DND-41 (cell line): ENCODE measurements at regions not wholly inside any gene's neighbourhood (a gene's known extent, or its start where the extent isn't known, plus 50 kb on each side); places are given as distances from the start of the nearest gene placed in this dataset.
"Not testable (repeated sequence)": the region's sequence is repeated elsewhere in the genome, so short reads cannot be mapped to it uniquely, and the experiment has no call there.

Experiments used
- ATAC-seq: fragments of 200-7000 bp; cut with Tn5 transposase; 3 replicates; pipeline ENCODE4 v1.9.1; 2021; ENCODE audit warnings: low read depth; ENCODE audit not compliant: insufficient read depth
- DNase-seq: peaks from one replicate; pipeline ENCODE4 v3.0.0-alpha.2; 2020
- H2AFZ ChIP-seq: 2 replicates; pipeline ENCODE4 v1.6.0; 2012; ENCODE audit warnings: low read depth, low read length
- H3K27ac ChIP-seq: 2 replicates; pipeline ENCODE4 v1.5.1; 2012; ENCODE audit warnings: low read length, inconsistent platforms
- H3K27me3 ChIP-seq: fragments of 200-600 bp; sonication (generic); 2 replicates; pipeline ENCODE4 v1.6.0; 2012; ENCODE audit warnings: low read length, mild to moderate bottlenecking, inconsistent platforms; ENCODE audit not compliant: insufficient read depth, poor library complexity
- H3K36me3 ChIP-seq: 2 replicates; pipeline ENCODE4 v1.5.1; 2012; ENCODE audit warnings: low read length, inconsistent platforms; ENCODE audit not compliant: insufficient read depth
- H3K4me1 ChIP-seq: 2 replicates; pipeline ENCODE4 v1.5.1; 2012; ENCODE audit warnings: mild to moderate bottlenecking, low read length; ENCODE audit not compliant: insufficient read depth
- H3K4me2 ChIP-seq: 2 replicates; pipeline ENCODE4 v1.6.0; 2012; ENCODE audit warnings: mild to moderate bottlenecking, moderate library complexity, low read length, inconsistent platforms; ENCODE audit not compliant: insufficient read depth
- H3K4me3 ChIP-seq, 2 experiments: fragments of 200-600 bp in 1 of 2; shearing (Covaris generic) in 1 of 2; 2 replicates each; pipeline ENCODE4 v1.5.1; 2012 to 2016; ENCODE audit warnings: inconsistent platforms in 2 of 2, low read length in 2 of 2, mild to moderate bottlenecking in 2 of 2, low read depth in 1 of 2, moderate library complexity in 1 of 2
- H3K79me2 ChIP-seq: 2 replicates; pipeline ENCODE4 v1.6.0; 2012; ENCODE audit warnings: low read length, inconsistent platforms; ENCODE audit not compliant: insufficient read depth
- H3K9ac ChIP-seq: 2 replicates; pipeline ENCODE4 v1.6.0; 2012; ENCODE audit warnings: low read depth, mild to moderate bottlenecking, inconsistent platforms, low read length, moderate library complexity
- H3K9me3 ChIP-seq: 2 replicates; pipeline ENCODE4 v1.5.1; 2012; ENCODE audit warnings: low read length, moderate library complexity, mild to moderate bottlenecking, inconsistent platforms; ENCODE audit not compliant: insufficient read depth, severe bottlenecking
- H4K20me1 ChIP-seq: 2 replicates; pipeline ENCODE4 v1.6.0; 2012; ENCODE audit warnings: low read length; ENCODE audit not compliant: insufficient read depth
- CTCF ChIP-seq: IDR thresholded peaks from 2 replicates; pipeline ENCODE4 v1.5.1; 2012; ENCODE audit warnings: borderline replicate concordance, low read length, moderate library complexity, mild to moderate bottlenecking; ENCODE audit not compliant: poor library complexity, severe bottlenecking; ENCODE audit errors: extremely low read depth
- EZH2 ChIP-seq: IDR thresholded peaks from 3 replicates; pipeline ENCODE4 v1.6.1; 2012; ENCODE audit warnings: borderline replicate concordance, low read depth, mild to moderate bottlenecking, moderate library complexity, low read length, inconsistent platforms; ENCODE audit not compliant: severe bottlenecking

- Histone ChIP-seq H3K9ac (no peak overlapping the region), H3K27ac (no peak overlapping the region), H3K36me3 (no peaks in the 10 kb centered on the region), H3K4me1 (no peaks in the 10 kb centered on the region), H3K4me3 (no peak overlapping the region), H3K27me3 (no peaks in the 10 kb centered on the region), H3K9me3 (no peaks in the 10 kb centered on the region), H4K20me1 (no peaks in the 10 kb centered on the region), H3K79me2 (no peaks in the 10 kb centered on the region), H3K4me2 (no peak overlapping the region), H2AFZ (no peak overlapping the region)
- DNase-seq (no peak), ATAC-seq (no peak)
- no peak for TF ChIP-seq EZH2
- TF ChIP-seq CTCF: no peak
These were observed 1712.7 kb downstream of the SLITRK5 start for GRCh38 chr13:89383891-89384290.

GRCh38 chr13:89393758-89394304, 1722.7 kb downstream of the SLITRK5 start:
- DNase-seq (no peak), ATAC-seq (no peak)
- no peaks in the 10 kb centered on the region for H3K79me2 ChIP-seq
- no peaks in the 10 kb centered on the region for H3K4me1 ChIP-seq
- no peak for TF ChIP-seq EZH2
- no peak for TF ChIP-seq CTCF
- H3K9me3 ChIP-seq: no peaks in the 10 kb centered on the region
- no peaks in the 10 kb centered on the region for H3K36me3 ChIP-seq
- H3K27ac ChIP-seq: no peak overlapping the region
- H3K27me3 ChIP-seq: no peaks in the 10 kb centered on the region
- H2AFZ ChIP-seq: no peak overlapping the region
- H3K9ac ChIP-seq: no peak overlapping the region
- H3K4me3 ChIP-seq: no peak overlapping the region
- no peak overlapping the region for H3K4me2 ChIP-seq
- H4K20me1 ChIP-seq: no peaks in the 10 kb centered on the region

GRCh38 chr13:89401264-89401675, 1730.1 kb downstream of the SLITRK5 start:
- Histone ChIP-seq H3K27me3 (no peaks in the 10 kb centered on the region), H3K4me2 (no peak overlapping the region), H3K79me2 (no peaks in the 10 kb centered on the region), H3K4me1 (no peaks in the 10 kb centered on the region), H2AFZ (no peak overlapping the region), H3K27ac (no peak overlapping the region), H3K36me3 (no peaks in the 10 kb centered on the region), H3K9me3 (no peaks in the 10 kb centered on the region), H3K9ac (no peak overlapping the region), H4K20me1 (no peaks in the 10 kb centered on the region), H3K4me3 (no peak overlapping the region)
- no peak for DNase-seq
- no peak for ATAC-seq
- TF ChIP-seq EZH2 (no peak), CTCF (no peak)

GRCh38 chr13:89402211-89402610, 1731.0 kb downstream of the SLITRK5 start:
- Histone ChIP-seq H3K27ac (no peak overlapping the region), H3K9ac (no peak overlapping the region), H3K4me2 (no peak overlapping the region), H3K79me2 (no peaks in the 10 kb centered on the region), H2AFZ (no peak overlapping the region), H3K27me3 (no peaks in the 10 kb centered on the region), H3K9me3 (no peaks in the 10 kb centered on the region), H3K4me3 (no peak overlapping the region), H4K20me1 (no peaks in the 10 kb centered on the region), H3K36me3 (no peaks in the 10 kb centered on the region), H3K4me1 (no peaks in the 10 kb centered on the region)
- no peak for ATAC-seq
- no peak for DNase-seq
- TF ChIP-seq EZH2 (no peak), CTCF (no peak)

GRCh38 chr13:89406096-89406495, 1734.9 kb downstream of the SLITRK5 start:
- not testable (repeated sequence) for H3K27ac ChIP-seq, H3K9ac ChIP-seq, H3K4me2 ChIP-seq, H4K20me1 ChIP-seq, H3K79me2 ChIP-seq, H3K4me3 ChIP-seq, H3K4me1 ChIP-seq, ATAC-seq, DNase-seq, H2AFZ ChIP-seq, H3K36me3 ChIP-seq, H3K9me3 ChIP-seq, H3K27me3 ChIP-seq
